Nephron progenitor cell (in vitro differentiated cells): ENCODE measurements at regions not wholly inside any gene's neighbourhood (a gene's known extent, or its start where the extent isn't known, plus 50 kb on each side); places are given as distances from the start of the nearest gene placed in this dataset.

Experiments
- DNase-seq: peaks from one replicate; pipeline ENCODE4 v3.0.0; 2021
- H3K27ac Mint-ChIP-seq: 2 replicates; pipeline ENCODE4 v1.8.0; 2021; ENCODE audit warnings: mild to moderate bottlenecking, moderate library complexity, mixed read lengths
- H3K27me3 Mint-ChIP-seq: 2 replicates; pipeline ENCODE4 v1.8.0; 2021; ENCODE audit warnings: mild to moderate bottlenecking, low read depth, mixed read lengths; ENCODE audit not compliant: poor library complexity
- H3K36me3 Mint-ChIP-seq: 2 replicates; pipeline ENCODE4 v1.8.0; 2021; ENCODE audit warnings: low read depth, mixed read lengths
- H3K4me1 Mint-ChIP-seq: 2 replicates; pipeline ENCODE4 v1.8.0; 2021; ENCODE audit warnings: mixed read lengths
- H3K4me3 Mint-ChIP-seq: 2 replicates; pipeline ENCODE4 v1.8.0; 2021; ENCODE audit warnings: mild to moderate bottlenecking, moderate library complexity, mixed read lengths
- H3K9me3 Mint-ChIP-seq: 2 replicates; pipeline ENCODE4 v1.8.0; 2021; ENCODE audit warnings: mild to moderate bottlenecking, moderate library complexity, mixed read lengths
- TF ChIP-seq, protein P1 (sequence below): fragments of 200-600 bp; sonication (generic); IDR thresholded peaks from 2 replicates; pipeline ENCODE4 v1.5.0; 2021; ENCODE audit warnings: antibody characterized with exemption

DNA sequence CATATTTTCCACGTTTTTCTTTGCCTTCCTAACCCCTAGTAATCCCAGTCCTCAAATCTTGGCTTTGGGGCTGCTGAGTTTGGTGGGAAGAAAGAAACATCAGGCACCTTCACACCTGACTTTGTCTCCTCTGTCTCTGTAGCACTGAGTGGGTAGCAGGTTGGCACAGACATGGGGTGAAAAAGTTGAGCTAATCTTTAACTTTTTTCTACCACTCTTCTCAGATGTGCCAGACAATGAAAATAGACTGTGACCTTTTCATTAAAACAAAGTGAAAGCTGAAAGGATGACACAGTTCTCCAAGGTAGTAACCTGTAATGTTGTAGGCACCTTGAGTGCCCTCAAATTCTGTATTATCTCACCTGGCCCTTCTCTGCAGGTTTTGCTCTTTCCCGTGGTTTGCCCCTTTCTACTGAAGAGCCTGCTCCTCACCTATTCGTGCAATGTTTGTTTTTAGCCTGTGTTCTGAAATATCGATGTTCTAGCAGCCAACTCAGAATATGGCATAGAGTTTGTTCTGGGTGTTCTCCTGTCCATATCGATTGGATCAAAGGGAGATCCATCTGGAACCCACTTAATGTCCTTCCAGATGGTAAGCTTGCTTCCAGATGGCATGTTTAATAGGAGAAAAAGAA, 57.8 kb upstream of the ATXN1 start:
- no peak overlapping the region for H3K27ac Mint-ChIP-seq
- H3K27me3 Mint-ChIP-seq, result peaks cover 11% of the 10 kb centered on the region
- H3K4me1 Mint-ChIP-seq, result no peaks in the 10 kb centered on the region
- TF ChIP-seq, protein P1, sequence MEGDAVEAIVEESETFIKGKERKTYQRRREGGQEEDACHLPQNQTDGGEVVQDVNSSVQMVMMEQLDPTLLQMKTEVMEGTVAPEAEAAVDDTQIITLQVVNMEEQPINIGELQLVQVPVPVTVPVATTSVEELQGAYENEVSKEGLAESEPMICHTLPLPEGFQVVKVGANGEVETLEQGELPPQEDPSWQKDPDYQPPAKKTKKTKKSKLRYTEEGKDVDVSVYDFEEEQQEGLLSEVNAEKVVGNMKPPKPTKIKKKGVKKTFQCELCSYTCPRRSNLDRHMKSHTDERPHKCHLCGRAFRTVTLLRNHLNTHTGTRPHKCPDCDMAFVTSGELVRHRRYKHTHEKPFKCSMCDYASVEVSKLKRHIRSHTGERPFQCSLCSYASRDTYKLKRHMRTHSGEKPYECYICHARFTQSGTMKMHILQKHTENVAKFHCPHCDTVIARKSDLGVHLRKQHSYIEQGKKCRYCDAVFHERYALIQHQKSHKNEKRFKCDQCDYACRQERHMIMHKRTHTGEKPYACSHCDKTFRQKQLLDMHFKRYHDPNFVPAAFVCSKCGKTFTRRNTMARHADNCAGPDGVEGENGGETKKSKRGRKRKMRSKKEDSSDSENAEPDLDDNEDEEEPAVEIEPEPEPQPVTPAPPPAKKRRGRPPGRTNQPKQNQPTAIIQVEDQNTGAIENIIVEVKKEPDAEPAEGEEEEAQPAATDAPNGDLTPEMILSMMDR, result no peak
- no peaks in the 10 kb centered on the region for H3K9me3 Mint-ChIP-seq
- H3K36me3 Mint-ChIP-seq, result no peaks in the 10 kb centered on the region
- H3K4me3 Mint-ChIP-seq, result no peak overlapping the region
- no peak for DNase-seq

DNA sequence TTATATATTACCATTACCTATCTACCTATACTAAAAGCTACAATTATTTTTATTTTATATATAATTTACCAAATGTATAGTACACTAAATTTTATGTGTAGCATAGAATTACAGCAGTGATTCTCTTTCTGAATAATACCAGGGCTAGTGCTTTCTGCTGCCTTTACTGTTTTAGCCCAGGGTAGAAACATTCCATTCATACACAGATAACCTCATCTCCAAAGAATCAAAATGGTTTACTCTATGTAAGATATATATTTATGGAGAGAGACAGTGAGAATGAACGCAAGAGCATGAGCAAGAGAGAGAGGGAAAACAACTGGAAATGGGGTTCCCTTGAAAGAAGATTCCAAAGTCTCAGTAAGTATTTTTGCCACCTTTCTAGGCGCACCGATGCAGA, 56.3 kb upstream of the ATXN1 start:
- Mint-ChIP-seq H3K36me3 (peaks cover 5% of the 10 kb centered on the region), H3K27me3 (peaks cover 11% of the 10 kb centered on the region), H3K9me3 (peaks cover 10% of the 10 kb centered on the region), H3K4me3 (no peak overlapping the region), H3K4me1 (no peaks in the 10 kb centered on the region), H3K27ac (no peak overlapping the region)
- TF ChIP-seq, protein P1, result no peak
- no peak for DNase-seq

DNA sequence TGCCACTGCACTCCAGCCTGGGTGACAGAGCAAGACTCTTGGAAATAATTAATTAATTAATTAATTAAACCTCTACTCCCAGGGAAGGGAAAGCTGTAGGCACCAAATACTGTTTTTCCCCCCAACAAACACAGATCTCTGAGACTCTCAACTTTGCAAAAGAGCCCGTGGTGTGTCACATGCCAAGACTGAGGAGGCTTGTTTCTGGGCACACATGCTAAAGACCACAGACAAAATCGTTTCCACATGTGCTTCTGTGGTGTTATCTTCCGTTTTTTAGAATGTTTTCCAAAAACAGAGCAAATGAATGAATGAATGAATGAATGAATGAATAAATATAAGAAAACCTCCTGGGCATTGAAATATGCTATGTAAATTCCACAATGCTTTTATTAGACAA, 55.6 kb upstream of the ATXN1 start:
- DNase-seq, result no peak
- H3K27ac Mint-ChIP-seq, result no peak overlapping the region
- peaks cover 5% of the 10 kb centered on the region for H3K36me3 Mint-ChIP-seq
- peaks cover 11% of the 10 kb centered on the region for H3K27me3 Mint-ChIP-seq
- peaks cover 17% of the 10 kb centered on the region for H3K9me3 Mint-ChIP-seq
- H3K4me3 Mint-ChIP-seq, result no peak overlapping the region
- TF ChIP-seq, protein P1, result no peak
- no peaks in the 10 kb centered on the region for H3K4me1 Mint-ChIP-seq

DNA sequence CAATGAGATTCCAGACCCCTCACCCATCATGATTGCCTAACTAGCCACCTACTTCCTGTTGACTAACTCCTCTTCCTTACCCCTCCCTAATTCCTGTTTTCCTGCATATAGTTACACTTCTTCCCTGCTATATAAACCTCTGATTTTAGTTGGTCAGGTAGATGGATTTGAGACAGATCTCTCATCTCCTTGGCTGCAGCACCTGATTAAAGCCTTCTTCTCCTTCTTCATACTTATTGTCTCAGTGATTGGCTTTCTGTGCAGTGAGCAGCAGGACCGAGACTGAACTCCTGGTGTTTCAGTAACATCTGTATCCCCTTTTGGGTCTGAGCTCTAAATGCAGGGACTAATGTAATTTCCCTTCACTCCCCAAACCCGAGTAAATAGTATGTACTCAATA, 51.7 kb upstream of the ATXN1 start:
- H3K36me3 Mint-ChIP-seq, result peaks cover 9% of the 10 kb centered on the region
- H3K27me3 Mint-ChIP-seq, result peaks cover 3% of the 10 kb centered on the region
- no peaks in the 10 kb centered on the region for H3K4me1 Mint-ChIP-seq
- no peak overlapping the region for H3K27ac Mint-ChIP-seq
- peaks cover 45% of the 10 kb centered on the region for H3K9me3 Mint-ChIP-seq
- no peak overlapping the region for H3K4me3 Mint-ChIP-seq
- no peak for DNase-seq
- TF ChIP-seq, protein P1, result no peak

DNA sequence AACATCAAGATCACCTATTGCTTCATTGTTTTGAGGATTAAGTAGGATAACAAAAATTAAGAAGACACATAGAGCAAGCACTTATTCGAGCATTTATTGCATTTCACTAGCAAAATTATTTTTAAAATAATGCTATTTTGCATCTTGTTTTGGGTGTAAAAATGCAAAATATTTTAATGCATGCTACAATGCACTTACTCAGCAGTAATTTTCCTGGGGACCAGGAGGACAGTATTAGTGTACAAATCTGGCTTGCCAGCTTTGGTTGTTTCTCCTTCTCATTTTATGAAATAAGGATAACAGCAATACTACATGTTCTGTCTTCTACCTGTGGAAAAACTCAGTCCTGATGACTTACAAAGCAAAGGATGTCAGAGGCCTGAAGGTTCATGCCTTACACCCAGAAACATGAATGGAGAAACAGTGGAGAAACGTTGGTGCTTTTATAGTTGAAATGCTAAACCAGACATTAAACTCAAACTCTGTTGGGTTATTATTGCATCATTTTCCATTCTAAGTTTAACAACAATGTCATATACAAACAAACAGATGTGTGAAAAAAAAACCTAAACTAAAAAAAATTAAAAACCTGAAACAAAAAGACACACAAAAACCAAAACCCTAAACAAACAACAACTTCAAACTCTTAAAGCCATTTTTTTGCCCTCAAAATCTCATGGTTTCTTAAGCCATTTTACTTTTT, 50.2 kb upstream of the ATXN1 start:
- H3K27me3 Mint-ChIP-seq, result peaks cover 4% of the 10 kb centered on the region
- H3K4me3 Mint-ChIP-seq, result no peak overlapping the region
- H3K4me1 Mint-ChIP-seq, result no peaks in the 10 kb centered on the region
- peaks cover 45% of the 10 kb centered on the region for H3K9me3 Mint-ChIP-seq
- no peak overlapping the region for H3K27ac Mint-ChIP-seq
- no peak for DNase-seq
- TF ChIP-seq, protein P1, result no peak
- peaks cover 9% of the 10 kb centered on the region for H3K36me3 Mint-ChIP-seq
